Upper lobe of left lung (tissue), 6 donors: ENCODE measurements at regions not wholly inside any gene's neighbourhood (a gene's known extent, or its start where the extent isn't known, plus 50 kb on each side); places are given as distances from the start of the nearest gene placed in this dataset.

Source experiments
- ATAC-seq, 2 donors: fragments of 200-7000 bp; cut with Tn5 transposase; one replicate each; pipeline ENCODE4 v1.9.1; 2022; ENCODE audit warnings: mild to moderate bottlenecking in 2 of 2, moderate library complexity in 2 of 2; ENCODE audit not compliant: low FRiP score in 2 of 2
- DNase-seq, 2 donors: peaks; one replicate each; pipeline ENCODE4 v3.0.0-alpha.2; 2019 to 2020
- H3K27ac ChIP-seq, 4 donors: fragments of 200-600 bp; sonication (generic); one replicate each; pipeline ENCODE4 v1.5.1; 2016 to 2019
- H3K27me3 ChIP-seq, 4 donors: fragments of 200-600 bp; sonication (generic); one replicate each; pipeline ENCODE4 v1.5.1; 2017 to 2019
- H3K36me3 ChIP-seq, 4 donors: fragments of 200-600 bp; sonication (generic); one replicate each; pipeline ENCODE4 v1.5.1; 2016 to 2019
- H3K4me1 ChIP-seq, 4 donors: fragments of 200-600 bp; sonication (generic); one replicate each; pipeline ENCODE4 v1.5.1; 2018 to 2019
- H3K4me3 ChIP-seq, 4 donors: fragments of 200-600 bp; sonication (generic); one replicate each; pipeline ENCODE4 v1.5.1; 2017 to 2019; ENCODE audit warnings: mild to moderate bottlenecking in 2 of 4, moderate library complexity in 1 of 4
- H3K9me3 ChIP-seq, 4 donors: fragments of 200-600 bp; sonication (generic); one replicate each; pipeline ENCODE4 v1.5.1; 2018 to 2019
- EP300 ChIP-seq, 4 donors: sonication (generic); formaldehyde crosslinking; IDR thresholded peaks; one replicate each; pipeline ENCODE4 v1.5.1; 2017; ENCODE audit warnings: antibody characterized with exemption in 4 of 4, control low read depth in 2 of 4
- POLR2A ChIP-seq, 4 donors: fragments of 450-650 bp; IDR thresholded peaks; one replicate each; pipeline ENCODE4 v1.5.1; 2016 to 2017; ENCODE audit warnings: antibody characterized with exemption in 4 of 4, mild to moderate bottlenecking in 2 of 4
- POLR2AphosphoS5 ChIP-seq, 2 donors: sonication (generic); formaldehyde crosslinking; IDR thresholded peaks; one replicate each; pipeline ENCODE4 v1.5.1; 2017; ENCODE audit warnings: antibody characterized with exemption in 2 of 2
- WGBS, 2 donors: methylation state at CpG; one replicate each; pipeline ENCODE4 v1.1.5; 2017 to 2018; 5-methylcytosine and 5-hydroxymethylcytosine counted together
- TF ChIP-seq, protein P1 (sequence below), 6 experiments: fragments of 450-650 bp in 4 of 6; fragments of 200-600 bp in 2 of 6; sonication (generic) in 2 of 6; IDR thresholded peaks; one replicate each; pipeline ENCODE4 v1.5.1; 2016 to 2019; ENCODE audit warnings: antibody characterized with exemption in 6 of 6
- donor health status: DM: no; HTN: no; CAD: no; lungs with moderate emphysema.
- donor health status: DM: no; HTN: yes; CAD: no; lungs with severe emphysema.

GRCh38 chr20:63070301-63070625 is 63.5 kb upstream of the BHLHE23 start:
- whole genome bisulfite sequencing, 2 donors = 33 to 35% methylated on average over 3 of the region's 3 CpGs
- Histone ChIP-seq H3K36me3 (no peaks in the 10 kb centered on the region), H3K4me1 (peaks cover 0 to 11% (median 0%) of the 10 kb centered on the region in 4 donors), H3K9me3 (no peaks in the 10 kb centered on the region), H3K4me3 (no peak overlapping the region), H3K27me3 (peaks cover 0 to 31% (median 16%) of the 10 kb centered on the region in 4 donors), H3K27ac (no peak overlapping the region)
- DNase-seq (no peak), ATAC-seq (no peak)
- TF ChIP-seq EP300 (IDR thresholded peaks at IDR 0.05) (no peak), POLR2A (IDR thresholded peaks at IDR 0.05) (no peak), POLR2AphosphoS5 (IDR thresholded peaks at IDR 0.05) (no peak)
- TF ChIP-seq, protein P1, sequence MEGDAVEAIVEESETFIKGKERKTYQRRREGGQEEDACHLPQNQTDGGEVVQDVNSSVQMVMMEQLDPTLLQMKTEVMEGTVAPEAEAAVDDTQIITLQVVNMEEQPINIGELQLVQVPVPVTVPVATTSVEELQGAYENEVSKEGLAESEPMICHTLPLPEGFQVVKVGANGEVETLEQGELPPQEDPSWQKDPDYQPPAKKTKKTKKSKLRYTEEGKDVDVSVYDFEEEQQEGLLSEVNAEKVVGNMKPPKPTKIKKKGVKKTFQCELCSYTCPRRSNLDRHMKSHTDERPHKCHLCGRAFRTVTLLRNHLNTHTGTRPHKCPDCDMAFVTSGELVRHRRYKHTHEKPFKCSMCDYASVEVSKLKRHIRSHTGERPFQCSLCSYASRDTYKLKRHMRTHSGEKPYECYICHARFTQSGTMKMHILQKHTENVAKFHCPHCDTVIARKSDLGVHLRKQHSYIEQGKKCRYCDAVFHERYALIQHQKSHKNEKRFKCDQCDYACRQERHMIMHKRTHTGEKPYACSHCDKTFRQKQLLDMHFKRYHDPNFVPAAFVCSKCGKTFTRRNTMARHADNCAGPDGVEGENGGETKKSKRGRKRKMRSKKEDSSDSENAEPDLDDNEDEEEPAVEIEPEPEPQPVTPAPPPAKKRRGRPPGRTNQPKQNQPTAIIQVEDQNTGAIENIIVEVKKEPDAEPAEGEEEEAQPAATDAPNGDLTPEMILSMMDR (IDR thresholded peaks at IDR 0.05) = no peak

DNA sequence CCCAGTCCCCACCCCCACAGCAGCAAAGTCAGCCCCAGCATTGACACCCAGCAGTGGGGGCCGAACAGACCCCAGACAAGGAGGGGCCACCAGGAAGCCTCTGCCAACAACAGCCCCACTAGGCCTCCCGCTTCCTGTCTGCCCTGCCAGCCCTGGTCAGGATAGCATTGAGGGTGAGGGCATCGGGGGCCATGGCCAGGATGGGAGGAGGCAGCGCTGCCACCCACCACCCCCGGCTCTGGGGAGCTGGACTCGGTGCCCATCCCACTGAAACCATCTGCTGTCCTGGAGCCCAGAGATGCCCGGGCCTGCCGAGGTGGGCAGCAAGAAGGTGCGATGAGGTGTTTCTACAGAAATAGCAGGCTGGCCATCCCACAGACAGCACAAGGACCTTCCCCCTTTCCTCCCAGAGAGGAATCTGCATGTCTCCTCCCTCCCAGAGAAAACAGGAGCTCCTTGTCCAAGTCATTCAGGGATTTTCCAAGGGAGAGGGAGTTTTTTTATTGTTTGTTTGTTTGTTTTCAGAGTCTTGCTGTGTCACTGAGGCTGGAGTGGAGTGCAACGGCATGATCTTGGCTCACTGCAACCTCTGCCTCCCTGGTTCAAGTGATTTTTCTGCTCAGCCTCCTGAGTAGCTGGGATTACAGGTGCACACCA is 62.1 kb upstream of the BHLHE23 start:
- TF ChIP-seq EP300 (IDR thresholded peaks at IDR 0.05) = no peak
- TF ChIP-seq, protein P1 (IDR thresholded peaks at IDR 0.05) = no peak
- no peak for TF ChIP-seq POLR2A (IDR thresholded peaks at IDR 0.05)
- no peak for TF ChIP-seq POLR2AphosphoS5 (IDR thresholded peaks at IDR 0.05)
- H3K27ac ChIP-seq = no peak overlapping the region
- ATAC-seq = no peak
- H3K27me3 ChIP-seq = peaks cover 0 to 30% (median 17%) of the 10 kb centered on the region in 4 donors
- WGBS, 2 donors = 72 to 76% methylated on average over 7 to 9 of the region's 10 CpGs
- H3K4me3 ChIP-seq = no peak overlapping the region
- peaks cover 0 to 11% (median 0%) of the 10 kb centered on the region in 4 donors for H3K4me1 ChIP-seq
- DNase-seq = no peak
- H3K9me3 ChIP-seq = no peaks in the 10 kb centered on the region
- no peaks in the 10 kb centered on the region for H3K36me3 ChIP-seq

DNA sequence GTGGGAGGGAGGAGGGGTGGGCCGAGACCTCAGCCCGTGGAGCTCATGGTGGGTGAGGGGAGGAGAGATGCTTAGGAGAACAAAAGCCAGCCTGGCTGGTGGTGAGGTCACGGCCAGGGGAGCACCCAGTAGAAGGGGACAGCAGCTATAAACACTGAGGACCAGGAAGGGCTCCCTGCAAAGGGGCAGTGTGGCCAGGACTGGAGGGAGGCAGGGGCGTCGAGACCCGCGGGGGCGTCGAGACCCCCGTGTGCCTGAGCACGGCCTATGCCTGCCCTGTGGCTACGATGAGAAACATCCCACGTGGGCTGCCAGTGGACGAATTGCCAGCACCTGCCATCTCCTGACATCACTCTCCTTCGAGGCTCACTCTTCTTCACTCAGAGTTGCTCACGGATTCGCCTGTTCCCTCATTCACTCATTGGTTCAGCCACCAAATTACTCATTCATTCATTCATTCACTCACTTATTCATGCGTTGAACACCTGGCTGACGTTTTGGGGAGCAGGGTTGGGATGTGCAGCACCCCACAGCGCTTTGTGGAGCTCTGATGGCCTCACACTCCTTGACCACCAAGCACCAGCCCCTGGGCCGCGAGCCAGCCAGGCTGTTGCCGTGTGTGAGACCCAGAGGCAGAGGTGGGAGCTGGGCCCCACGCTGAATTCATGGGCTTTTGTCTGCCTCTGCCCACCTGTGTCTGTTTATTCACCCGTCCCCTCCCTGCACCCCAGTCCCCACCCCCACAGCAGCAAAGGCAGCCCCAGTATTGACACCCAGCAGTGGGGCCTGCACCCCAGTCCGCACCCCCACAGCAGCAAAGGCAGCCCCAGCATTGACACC is 61.2 kb upstream of the BHLHE23 start:
- ATAC-seq (no peak), DNase-seq (no peak)
- Histone ChIP-seq H3K36me3 (no peaks in the 10 kb centered on the region), H3K27ac (no peak overlapping the region), H3K9me3 (no peaks in the 10 kb centered on the region), H3K4me3 (no peak overlapping the region), H3K27me3 (peaks cover 0 to 23% (median 13%) of the 10 kb centered on the region in 4 donors), H3K4me1 (peaks cover 0 to 11% (median 0%) of the 10 kb centered on the region in 4 donors)
- TF ChIP-seq POLR2A (IDR thresholded peaks at IDR 0.05) (no peak), EP300 (IDR thresholded peaks at IDR 0.05) (no peak), POLR2AphosphoS5 (IDR thresholded peaks at IDR 0.05) (no peak)
- TF ChIP-seq, protein P1 (IDR thresholded peaks at IDR 0.05) = no peak
- 72 to 75% methylated on average over 22 to 25 of the region's 26 CpGs for WGBS, 2 donors

- no peaks in the 10 kb centered on the region for H3K36me3 ChIP-seq
- ATAC-seq (no peak), DNase-seq (no peak)
- 47 to 70% methylated on average over 12 of the region's 12 CpGs for WGBS, 2 donors
- no peak overlapping the region for H3K27ac ChIP-seq
- H3K4me3 ChIP-seq = no peak overlapping the region
- peaks cover 0 to 17% (median 8%) of the 10 kb centered on the region in 4 donors for H3K27me3 ChIP-seq
- peaks cover 0 to 7% (median 0%) of the 10 kb centered on the region in 4 donors for H3K4me1 ChIP-seq
- no peaks in the 10 kb centered on the region for H3K9me3 ChIP-seq
- TF ChIP-seq, protein P1 (IDR thresholded peaks at IDR 0.05) = no peak
- TF ChIP-seq POLR2A (IDR thresholded peaks at IDR 0.05) (no peak), EP300 (IDR thresholded peaks at IDR 0.05) (no peak), POLR2AphosphoS5 (IDR thresholded peaks at IDR 0.05) (no peak)
These were observed 60.5 kb upstream of the BHLHE23 start for GRCh38 chr20:63067266-63067635.
